ENCODE measurements at regions not wholly inside any gene's neighbourhood (a gene's known extent, or its start where the extent isn't known, plus 50 kb on each side); places are given as distances from the start of the nearest gene placed in this dataset.

DNA sequence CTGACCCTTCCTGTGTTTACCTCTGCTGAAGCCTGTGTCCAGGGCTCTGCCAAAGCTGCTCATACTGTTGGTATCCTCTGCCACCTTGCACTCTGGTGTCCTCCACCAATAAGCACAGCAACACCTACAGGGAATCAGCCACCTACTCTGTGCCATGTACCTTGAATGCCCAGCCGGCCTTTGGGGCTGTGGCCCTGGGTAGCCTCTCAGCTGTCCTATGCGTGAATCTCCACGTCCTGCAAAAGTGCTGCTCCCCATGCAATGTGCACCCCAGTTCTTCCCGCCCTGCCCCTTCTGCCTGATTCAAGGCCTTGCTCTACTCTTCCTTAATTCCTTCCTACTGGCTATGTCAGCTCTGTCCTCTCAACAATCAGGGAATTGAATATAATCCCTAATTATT lies 506.5 kb downstream of the ARHGEF28 start:
- intact Hi-C loops (cut with micrococcal nuclease): no loop called here

DNA sequence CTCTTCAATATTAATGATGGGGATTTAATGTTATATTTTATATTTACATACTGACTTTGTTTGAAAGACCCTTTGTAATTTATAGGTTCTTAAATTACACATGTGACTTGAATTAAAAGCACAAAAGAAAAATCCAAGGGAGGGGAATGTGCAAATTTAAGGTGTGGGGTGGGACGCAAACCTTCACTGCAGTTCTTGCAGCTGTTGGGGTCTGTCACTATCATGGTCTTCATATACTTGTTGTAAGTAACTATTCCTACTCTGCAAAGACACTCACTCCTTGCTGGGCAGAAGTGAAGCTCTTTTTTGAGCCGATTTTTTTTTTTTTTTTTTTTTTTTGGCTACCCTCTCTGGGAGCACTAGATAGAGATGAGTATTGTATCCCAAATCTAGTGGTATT lies 505.3 kb downstream of the ARHGEF28 start:
- intact Hi-C loops (cut with micrococcal nuclease): no loop called here

DNA sequence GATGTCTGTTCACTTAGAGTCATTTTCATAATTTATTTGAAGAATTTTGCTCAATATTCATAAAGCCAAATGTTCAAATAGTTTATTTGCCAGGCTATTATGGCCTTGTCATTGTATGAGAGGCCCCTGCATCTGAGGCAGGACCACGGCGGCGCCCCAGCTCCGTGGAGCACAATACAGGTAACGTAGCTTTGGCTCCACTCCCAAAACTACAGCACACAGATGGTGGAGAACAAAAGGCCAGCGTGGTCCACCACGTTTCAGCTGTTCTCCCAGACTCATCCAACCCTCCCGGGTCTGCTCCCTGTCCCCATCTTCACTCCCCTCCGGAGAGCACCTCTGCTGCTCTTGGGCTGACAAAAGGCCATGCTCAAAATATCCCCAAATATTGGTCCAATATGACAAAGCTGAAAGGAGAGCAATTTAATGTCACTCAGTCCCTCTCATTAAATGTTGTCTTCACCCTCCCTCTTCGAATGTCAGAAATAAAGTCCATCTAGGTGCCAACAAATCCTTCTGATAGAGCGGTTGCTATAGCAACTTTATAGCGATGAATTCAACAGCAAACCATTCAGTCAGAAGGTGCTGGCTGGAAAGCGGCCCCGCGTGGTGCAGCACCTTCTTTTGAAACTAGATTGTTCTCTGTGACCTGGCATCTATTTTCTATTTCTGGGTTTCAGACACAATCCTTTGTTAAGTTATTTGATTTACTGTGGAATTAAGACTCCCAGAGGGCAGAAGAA lies 504.3 kb downstream of the ARHGEF28 start:
- intact Hi-C loops (cut with micrococcal nuclease): no loop called here

DNA sequence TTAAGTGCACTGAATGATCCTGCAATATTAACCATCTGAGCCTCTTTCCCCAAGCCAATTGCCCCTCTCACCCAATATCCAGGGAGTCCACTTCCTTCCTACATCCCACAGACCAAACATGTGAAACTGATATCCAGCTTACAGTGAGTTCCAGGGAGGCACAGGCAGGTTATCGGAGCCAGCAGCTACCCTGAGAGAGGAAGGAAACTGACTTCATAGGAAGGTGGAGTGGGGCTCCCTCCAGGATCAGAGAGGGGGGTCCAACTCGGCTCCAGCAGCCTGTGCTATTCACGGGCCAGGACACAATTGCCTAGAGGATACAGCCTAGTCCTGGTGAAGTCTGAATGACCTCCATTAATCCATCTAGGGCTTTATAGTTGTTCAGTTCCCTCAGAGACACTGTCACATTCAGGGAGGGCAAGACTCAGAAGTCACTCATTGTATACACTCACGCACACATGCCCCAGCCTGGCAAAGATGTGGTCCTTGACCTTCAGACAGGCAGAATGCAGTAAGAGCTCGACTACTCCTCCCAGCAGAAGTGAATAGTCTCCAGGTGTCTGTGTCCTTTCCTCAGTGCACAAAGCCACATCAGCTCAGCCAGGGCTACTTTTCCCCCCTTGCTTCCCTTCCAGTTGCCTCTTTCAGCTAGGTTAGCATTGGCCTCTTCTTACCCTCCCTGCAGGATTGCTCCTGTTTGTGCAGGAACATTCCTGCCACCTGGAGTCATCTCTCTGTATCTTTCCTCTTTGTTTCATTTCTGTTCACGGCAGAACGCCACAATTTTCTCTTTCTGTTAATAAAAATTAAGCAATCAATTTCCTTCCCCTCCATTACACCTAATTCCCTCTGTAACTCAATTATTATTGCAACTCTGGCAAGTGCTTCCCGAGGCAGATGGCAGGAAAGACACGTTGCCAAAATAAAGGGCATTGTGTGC lies 501.7 kb downstream of the ARHGEF28 start:
- intact Hi-C loops (cut with micrococcal nuclease): no loop called here

DNA sequence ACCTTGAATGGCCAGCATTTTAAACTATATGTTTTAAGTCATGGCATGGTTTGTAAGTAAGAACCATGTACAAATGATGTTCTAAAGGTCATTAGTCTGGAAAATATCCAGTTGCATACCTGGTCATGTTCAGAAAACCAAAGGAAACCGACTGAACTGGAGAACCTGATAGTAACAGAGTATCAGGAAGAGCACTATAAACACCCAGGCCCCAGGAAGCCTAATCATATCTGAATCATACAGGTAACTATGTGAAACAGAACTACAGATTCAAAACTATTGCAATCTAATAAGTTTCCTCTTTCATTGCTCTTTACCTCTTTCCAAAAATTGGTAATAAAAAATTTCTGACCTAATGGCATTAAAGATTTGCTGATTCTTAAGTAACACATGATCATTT lies 500.3 kb downstream of the ARHGEF28 start:
- intact Hi-C loops (cut with micrococcal nuclease): no loop called here

DNA sequence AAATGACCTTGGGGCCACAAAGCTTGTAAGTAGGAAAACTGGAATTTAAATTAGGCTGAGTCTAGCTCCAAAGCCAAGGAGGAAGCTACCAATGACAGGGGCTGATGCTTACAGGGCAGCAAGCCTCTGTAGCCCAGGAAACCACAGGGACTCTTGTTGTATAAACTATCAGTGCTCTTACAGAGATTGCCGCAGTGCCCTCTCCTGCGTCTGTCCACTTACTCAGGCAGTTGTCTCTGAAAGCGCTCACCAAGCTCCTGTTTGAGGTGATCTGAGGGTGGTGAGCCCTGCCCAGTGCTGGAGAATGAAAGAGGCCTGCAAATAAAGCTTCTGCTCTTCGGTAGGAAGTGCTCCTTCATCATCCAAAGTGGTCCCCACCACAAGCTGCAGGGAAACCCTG lies 498.8 kb downstream of the ARHGEF28 start:
- intact Hi-C loops (cut with micrococcal nuclease): no loop called here

DNA sequence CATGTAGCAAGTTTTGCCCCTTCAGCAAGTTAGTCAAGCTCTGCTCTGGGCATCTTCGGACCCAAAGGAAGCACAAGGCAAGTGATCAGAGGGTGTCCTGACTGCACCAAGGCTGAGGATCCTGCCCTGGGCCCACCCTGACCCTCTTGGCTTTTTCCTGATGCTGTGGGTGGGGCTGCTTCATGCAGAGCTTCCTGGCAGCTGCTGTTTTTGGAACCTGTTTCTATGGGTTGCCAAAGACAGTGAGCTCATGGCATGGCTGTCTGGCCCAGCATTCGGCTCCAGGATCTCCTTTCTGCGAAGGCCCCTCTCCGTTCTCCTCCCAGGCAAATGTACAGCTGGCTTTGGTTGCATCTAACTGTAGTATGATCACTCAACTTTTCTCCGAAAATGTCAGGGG lies 497.9 kb downstream of the ARHGEF28 start:
- intact Hi-C loops (cut with micrococcal nuclease): no loop called here

DNA sequence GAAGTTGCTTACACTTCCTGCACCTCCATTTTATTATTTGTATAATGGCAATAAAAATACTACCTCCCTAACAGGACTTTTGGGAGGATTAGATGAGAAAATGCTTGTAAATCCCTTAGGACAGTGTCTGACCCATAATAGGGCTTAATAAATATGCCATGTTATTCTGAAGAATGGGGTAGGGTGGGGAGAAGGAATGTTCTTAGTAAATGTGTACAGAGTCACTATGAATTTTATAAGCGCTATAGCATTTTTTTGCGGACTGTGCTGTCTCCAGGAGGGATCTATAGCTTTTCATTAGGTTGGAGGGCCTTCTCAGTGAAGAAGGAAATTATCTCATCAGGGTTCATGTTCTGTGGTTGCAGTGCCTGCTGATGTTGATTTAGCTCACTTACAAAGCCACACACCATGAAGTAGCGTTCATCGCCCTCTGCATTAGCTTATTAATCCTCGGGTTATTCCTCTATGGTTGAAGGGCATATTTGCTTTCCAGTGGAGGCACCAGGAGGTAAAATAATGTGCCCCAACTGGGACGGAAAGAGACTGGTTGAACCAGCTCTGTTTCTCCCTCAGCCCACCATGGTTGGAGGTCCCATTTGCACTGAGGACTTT lies 497.1 kb downstream of the ARHGEF28 start:
- intact Hi-C loops (cut with micrococcal nuclease): no loop called here

DNA sequence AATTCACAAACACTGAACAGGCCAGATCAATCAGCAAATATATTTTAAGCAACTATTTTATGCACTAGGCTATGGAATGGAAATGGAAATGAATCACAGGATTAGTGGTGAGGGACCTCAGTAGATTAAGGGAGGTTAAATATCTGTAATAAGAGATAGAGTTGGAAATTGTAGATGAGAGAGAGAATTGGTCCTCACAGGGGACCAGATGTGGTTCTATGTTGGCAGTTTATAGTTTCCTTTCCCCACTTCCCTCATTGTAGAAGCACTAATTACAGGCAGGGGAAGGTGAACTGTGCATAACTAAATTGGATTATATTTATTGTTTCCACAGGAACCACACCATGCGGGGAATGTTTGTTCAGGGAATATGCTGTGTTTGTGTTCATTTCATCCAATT lies 496.2 kb downstream of the ARHGEF28 start:
- intact Hi-C loops (cut with micrococcal nuclease): no loop called here

DNA sequence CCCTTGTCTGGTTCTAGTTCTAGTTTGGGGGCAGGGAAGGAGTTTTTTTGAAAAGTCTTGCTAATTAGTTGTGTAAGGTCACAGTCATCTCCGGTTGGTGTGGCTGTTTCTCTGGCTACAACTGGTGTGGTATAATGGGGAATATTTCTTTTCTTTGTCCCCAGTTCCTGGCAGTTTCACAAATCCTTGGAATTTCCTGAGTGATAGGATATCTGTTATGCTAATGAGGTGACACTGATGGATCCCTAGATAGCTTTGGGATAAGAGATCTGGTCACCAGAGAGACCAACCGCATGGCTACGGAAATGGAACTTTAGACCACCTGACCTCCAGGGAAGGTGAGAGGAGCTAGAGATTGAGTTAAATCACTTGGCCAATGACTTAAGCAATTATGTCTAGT lies 494.6 kb downstream of the ARHGEF28 start:
- intact Hi-C loops (cut with micrococcal nuclease): no loop called here

DNA sequence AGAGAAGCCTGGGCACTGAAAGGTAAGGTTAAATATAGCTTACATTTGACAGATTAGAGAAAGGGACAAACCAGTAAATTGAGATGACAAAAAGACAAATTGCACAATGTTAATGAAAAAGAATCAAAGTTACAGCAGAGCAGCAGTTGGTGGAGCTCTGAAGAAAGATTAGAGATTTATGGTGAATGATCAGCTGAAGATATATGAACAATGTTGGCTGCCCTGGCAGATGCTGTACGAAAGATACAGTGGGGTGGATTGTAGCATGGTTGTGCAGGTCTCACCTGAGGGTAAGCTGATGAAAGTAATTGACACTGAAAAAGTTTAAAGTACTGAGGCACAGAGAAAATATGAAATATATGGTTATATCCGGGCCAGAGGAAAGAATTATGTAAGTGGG lies 492.1 kb downstream of the ARHGEF28 start:
- intact Hi-C loops (cut with micrococcal nuclease): no loop called here

DNA sequence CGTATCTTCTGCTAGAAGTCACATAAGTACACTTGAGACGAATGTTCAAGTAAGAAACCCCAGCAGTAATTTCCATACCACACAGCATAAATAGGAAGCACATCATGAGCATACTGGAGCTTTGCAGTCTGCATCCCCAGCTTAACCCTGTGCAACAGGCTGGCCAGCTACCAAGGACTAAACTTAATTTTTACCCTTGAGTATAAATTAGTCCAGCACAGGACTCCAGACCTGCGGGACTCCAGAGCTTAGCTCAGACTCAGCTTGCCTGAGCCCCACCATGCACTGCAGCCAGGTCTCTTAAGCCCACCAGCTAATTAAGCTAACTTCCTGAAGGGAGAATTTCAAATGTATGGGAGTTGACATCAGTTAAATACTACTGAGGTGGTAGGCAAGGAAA lies 491.0 kb downstream of the ARHGEF28 start:
- intact Hi-C loops (cut with micrococcal nuclease): no loop called here

DNA sequence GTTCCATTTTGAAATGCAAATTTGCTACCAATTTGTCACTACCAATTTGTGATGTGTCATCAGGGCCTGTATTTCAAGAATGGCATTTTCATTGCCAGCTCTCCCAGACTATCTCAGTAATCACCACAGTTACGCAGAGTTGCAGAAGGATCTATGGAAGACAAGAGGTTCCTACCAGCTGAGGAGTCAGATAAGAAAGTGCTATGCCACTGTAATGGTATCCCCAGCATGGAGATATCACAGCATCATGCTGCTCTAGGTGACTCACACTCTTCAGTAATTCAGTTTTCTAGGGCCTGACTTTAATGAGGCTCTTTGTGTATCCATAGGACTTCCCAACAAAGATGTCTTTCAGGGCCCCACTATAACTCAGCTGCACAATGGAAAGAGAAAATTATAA lies 490.3 kb downstream of the ARHGEF28 start:
- intact Hi-C loops (cut with micrococcal nuclease): no loop called here

DNA sequence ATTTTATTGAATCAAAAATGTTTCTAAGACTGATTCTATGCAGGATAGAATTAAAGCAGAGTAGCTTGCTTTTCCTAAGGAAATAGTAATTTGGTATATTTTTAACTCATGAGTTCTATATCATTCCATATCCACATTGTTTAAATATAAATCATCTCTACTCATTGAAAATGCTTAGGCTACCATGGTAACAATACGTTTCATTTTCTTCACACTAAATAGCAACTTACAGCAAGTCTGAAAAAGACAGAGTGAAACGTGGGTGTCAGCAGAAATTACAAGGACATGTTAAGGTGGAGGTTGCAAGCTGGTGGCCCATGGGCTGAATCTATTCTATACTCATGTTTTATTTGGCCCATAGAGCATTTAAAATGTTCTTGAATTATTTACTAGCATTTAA lies 487.9 kb downstream of the ARHGEF28 start:
- intact Hi-C loops (cut with micrococcal nuclease): no loop called here

DNA sequence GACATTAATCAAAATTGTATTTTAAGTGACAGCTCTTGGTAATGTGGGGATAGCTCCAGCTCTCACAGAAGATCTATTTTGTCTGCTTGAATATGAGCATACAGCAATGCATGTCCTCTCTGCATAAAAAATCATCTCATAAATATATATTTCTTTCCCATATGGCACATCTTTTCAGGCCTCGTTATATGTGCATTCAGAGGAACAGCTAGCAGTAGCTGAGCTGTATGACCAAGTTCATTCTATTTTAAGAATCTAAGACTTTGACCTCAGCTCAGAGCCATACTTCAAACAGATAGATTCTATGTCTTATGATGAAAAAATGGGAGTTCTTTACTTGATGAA lies 487.2 kb downstream of the ARHGEF28 start:
- intact Hi-C loops (cut with micrococcal nuclease): no loop called here

DNA sequence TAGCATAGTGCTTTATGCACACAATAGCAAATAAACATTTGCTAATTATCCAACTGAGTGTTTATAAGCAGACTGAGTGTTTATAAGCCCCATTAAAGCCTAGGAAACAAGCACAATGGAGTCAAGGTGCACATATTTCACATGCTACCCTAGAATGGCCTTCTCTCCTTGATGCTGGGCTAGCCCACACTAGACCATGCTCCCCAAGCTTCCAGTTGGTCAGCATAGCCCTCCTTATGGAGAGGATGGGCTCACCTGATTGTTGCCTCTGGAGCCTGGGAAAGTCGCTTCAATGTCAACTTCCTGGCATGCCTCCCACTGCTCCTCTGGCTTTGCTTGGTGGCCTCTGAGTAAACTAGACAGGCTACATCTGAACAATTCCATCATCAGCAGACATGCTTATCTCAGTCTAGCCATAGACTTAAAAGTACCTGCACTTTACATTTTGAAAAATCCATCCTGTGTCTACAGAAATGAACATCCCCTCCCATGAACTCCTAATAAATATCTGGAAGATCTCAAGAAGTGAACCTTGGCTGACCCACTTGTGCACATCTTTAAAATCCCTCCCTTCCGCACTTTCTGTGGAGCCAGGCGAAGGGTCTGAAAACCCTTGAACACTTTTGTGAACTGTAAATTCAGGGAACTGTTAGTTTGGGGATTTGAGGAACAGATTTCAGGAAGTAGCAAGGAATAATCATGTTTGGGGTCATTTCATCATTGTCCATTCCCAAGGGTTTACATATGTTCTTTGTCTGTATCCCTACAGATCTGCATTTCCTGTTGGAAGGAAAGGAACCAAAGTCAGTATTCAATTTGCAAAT lies 486.6 kb downstream of the ARHGEF28 start:
- intact Hi-C loops (cut with micrococcal nuclease): no loop called here

DNA sequence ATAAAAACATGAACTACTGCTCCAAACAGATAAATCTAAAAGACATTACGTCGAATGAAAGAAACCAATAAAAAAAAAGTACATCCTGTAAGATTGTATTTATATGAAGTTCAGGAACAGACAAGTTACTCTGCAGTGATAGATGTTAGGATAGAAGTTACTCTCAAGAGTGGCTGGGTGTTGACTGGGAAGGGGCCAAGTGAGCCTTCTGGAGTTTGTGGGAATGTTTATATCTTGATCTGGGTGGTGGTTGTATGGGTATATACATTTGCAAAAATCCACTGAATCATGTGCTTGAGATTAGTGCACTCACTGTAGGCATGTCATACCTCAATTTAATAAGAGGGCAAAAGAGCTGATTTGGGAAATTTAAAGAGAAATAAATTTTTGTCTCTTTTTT lies 485.8 kb downstream of the ARHGEF28 start:
- intact Hi-C loops (cut with micrococcal nuclease): no loop called here

DNA sequence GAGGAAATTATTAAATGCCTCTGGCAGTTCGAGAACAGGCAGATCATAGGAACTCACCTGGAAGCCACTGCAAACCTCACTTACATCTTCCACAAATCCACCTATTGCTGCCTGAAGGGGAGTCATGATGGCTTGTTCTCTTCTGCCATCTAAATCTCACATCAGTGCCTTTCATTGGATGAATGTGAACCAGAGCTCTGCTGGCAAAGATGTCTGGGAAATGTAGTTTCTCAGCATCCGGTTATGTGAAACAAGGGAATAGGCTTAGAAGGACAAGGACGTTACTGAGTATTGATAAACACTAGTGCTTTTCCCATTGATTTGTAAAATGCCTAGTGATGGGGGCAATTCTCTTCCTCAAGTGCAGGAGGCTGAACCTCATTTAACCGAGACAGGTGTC lies 483.3 kb downstream of the ARHGEF28 start:
- intact Hi-C loops (cut with micrococcal nuclease): no loop called here

DNA sequence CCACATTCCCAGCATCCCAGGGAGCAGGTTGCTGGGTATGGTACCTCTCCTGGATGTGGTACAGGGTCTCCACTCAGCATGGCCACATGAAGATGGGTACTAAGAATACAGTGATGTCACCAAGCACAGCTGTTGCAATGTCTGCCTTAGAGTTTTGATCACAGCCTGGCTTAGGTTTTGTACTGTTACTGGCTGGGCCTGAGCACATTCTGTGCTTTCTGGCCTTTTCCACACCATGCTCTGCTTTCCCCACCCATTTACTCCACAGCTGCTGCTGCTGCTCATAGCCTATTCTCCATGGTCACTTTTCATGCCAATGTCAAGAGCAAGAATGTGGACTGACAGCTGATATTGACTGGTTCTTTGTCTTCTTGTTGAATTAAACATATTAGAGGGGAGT lies 481.9 kb downstream of the ARHGEF28 start:
- intact Hi-C loops (cut with micrococcal nuclease): no loop called here

DNA sequence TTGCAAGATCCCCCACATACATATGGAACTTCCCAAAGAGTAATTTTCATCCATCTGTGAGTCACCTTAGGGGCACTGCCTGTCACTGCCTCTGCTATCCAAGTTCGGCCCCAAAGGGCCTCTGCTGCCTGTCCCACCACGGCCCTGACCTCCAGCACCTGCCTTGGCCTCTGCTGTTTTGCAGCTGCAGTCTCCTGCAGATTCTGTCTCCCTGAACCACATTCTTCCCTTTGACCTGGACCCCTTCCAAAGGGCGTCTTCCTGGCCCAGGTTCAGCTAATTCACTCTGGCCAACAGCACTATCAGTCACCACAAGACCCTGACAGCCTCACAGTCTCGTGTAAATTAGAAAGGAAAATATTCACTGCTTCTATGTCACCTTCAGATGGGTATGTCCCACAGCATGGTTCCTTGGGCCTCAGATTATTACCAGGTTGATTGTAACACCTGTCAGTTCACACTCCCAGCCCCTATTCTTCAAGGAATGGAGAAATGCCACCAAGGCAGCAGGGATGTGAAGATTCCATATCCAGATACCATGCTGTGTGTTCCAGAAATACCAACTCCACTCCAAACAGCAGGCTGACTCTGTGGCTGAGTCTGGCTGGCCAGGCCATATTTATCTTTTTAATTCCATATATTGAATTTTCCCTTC lies 479.3 kb downstream of the ARHGEF28 start:
- intact Hi-C loops (cut with micrococcal nuclease): no loop called here
